ENCODE measurements at regions not wholly inside any gene's neighbourhood (a gene's known extent, or its start where the extent isn't known, plus 50 kb on each side); places are given as distances from the start of the nearest gene placed in this dataset.

DNA sequence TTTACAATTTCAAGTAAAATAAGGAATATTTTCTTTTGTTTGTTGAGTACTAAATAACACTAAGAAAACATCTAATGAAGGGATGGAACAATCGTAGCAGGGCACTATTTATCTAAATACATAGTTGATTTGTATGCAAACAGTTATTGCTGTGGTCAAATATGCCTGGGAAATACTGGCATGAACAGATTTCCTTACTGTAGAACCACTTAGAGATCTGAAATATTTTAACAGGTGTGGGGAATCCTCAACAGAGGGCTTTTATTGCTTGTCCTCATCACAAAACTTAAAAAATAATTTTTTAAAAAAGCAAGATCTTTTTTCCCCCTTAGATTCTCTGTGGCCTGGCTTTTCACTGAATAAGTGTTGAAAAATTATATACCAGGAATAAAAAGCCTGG is 233.0 kb upstream of the FAM83B start:
- TF ChIP-seq, protein P1, sequence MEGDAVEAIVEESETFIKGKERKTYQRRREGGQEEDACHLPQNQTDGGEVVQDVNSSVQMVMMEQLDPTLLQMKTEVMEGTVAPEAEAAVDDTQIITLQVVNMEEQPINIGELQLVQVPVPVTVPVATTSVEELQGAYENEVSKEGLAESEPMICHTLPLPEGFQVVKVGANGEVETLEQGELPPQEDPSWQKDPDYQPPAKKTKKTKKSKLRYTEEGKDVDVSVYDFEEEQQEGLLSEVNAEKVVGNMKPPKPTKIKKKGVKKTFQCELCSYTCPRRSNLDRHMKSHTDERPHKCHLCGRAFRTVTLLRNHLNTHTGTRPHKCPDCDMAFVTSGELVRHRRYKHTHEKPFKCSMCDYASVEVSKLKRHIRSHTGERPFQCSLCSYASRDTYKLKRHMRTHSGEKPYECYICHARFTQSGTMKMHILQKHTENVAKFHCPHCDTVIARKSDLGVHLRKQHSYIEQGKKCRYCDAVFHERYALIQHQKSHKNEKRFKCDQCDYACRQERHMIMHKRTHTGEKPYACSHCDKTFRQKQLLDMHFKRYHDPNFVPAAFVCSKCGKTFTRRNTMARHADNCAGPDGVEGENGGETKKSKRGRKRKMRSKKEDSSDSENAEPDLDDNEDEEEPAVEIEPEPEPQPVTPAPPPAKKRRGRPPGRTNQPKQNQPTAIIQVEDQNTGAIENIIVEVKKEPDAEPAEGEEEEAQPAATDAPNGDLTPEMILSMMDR (IDR thresholded peaks at IDR 0.05): no peak
- no peak for TF ChIP-seq POLR2A (IDR thresholded peaks at IDR 0.05)
- TF ChIP-seq POLR2AphosphoS5 (IDR thresholded peaks at IDR 0.05; ENCODE audit: insufficient read depth in 1 of 2, low read depth in 1 of 2): no peak

All from vagina (tissue), 2 donors.